Stimulated activated CD4-positive, alpha-beta T cell treated with anti-CD3 and anti-CD28 coated beads, Interleukin-15, amount 100 ng/mL, for 48 hours (primary cell): ENCODE measurements at regions not wholly inside any gene's neighbourhood (a gene's known extent, or its start where the extent isn't known, plus 50 kb on each side); places are given as distances from the start of the nearest gene placed in this dataset.
"Not testable (repeated sequence)": the region's sequence is repeated elsewhere in the genome, so short reads cannot be mapped to it uniquely, and the experiment has no call there.

ENCODE experiments used
- DNase-seq, 2 donors: peaks; one replicate each; pipeline ENCODE4 v3.0.0-alpha.2; 2020; ENCODE audit warnings: low read depth in 2 of 2

- DNase-seq = no peak
Observed at GRCh38 chr2:2484301-2484700, 153.2 kb upstream of the MYT1L start.

DNA sequence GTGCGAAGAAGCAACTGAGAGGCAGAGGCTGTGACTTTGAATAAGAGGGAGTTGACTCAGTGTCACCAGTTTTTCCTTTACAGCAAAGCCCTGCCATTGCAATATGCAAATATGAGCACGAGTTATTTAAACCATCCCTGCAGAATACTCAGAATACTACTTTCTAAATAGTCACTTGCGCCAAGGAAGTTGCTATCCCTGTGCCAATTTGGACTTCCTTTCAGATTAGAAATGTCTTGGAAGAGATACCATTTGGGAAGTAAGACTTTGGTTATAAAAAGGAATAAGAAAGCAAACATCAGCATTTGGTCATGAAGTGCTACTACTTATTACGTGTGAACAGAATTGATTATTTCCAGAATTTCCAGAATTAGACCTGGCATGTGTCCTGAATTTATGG lies 151.8 kb upstream of the MYT1L start:
- DNase-seq = no peak

DNA sequence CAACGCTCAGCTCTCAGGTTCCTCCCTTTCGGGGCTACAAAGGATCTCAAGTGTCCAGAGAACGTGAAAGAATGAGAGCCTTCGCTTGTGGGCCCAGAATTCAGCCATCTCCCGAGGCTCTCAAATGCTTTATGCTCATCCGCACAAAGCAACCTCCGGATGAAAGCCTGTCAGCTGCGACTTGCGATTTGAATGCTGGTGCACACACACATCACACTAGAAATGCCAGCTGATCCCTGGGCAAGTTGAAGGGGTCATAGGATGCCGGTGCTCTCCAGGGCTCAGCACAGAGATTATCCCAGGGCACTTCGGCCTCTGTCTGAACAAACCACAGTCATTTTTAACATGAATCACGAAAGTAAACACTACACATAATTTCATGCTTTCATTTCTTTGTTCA lies 141.8 kb upstream of the MYT1L start:
- no peak for DNase-seq

GRCh38 chr2:2472044-2472443 lies 141.0 kb upstream of the MYT1L start:
- DNase-seq = no peak

GRCh38 chr2:2466534-2466933 lies 135.5 kb upstream of the MYT1L start:
- DNase-seq = no peak

DNA sequence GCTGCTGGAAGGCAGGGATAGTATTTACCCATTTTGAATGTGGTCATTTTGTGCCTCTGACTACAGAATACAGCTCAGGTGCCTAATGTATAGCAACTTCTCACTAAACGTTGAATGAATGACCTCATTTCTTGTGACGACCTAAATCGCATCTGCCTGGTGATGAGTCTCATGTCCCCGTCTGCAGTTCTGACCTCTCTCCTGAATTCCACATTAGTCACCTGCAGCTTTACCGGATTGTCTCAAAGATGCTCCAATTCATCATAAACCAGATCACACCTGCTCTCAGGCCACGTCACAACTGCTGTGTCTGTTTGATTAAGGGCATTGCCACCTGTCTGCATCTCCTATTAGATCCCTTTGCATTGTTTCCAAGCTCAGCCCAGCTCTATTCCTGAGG lies 133.6 kb upstream of the MYT1L start:
- DNase-seq = no peak

- DNase-seq = no peak
Observed at GRCh38 chr2:2464094-2464493, 133.0 kb upstream of the MYT1L start.

DNA sequence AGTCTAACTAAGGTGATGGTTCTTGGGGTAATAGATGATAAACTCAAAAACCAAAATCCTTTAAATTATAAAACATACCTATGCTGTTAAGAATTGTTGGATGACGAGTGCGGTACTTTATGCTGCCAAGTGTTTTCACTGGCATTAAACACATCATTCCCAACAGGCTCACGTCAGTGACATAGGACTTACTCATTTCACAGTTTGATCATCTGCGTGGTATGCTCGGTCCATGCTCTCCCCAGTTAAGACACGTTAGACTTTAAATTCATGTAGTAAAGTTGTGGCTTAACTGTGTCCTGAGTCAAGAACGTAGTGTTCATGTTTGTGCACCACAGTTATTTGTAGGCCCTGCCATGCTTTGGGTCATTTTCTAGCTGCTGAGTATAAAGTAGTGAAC lies 125.6 kb upstream of the MYT1L start:
- DNase-seq = no peak

DNA sequence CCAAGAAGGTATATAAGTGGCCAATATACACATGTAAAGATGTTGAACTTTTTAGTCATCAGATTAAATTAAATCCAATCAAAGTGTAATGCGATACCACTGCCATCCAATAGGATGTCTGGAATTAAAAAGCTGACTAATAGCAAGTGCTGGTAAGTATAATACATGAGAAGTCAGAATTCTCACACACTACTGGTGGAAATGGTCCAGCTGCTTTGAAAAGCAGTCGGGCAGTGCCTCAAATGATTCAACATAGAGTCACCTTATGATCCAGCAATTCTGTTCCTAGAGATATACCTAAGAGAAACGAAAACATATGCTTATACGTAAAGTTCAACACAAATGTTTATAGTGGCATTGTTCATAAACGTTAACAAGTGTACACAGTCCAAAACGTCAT lies 124.1 kb upstream of the MYT1L start:
- no peak for DNase-seq

GRCh38 chr2:2452961-2453360 lies 121.9 kb upstream of the MYT1L start:
- no peak for DNase-seq

DNA sequence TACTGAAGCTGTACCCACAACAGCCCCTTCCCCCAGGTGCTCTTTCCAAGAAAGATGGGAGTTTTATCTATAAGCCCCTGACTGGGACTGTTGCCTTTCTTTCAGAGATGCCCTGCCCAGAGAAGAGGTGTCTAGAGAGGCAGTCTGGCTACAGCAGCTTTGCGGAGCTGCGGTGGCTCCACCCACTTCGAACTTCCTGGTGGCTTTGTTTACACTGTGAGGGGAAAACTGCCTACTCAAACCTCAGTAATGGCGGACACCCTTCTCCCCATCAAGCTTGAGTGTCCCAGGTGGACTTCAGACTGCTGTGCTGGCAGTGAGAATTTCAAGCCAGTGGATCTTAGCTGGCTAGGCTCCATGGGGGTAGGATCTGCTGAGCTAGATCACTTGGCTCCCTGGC lies 120.2 kb upstream of the MYT1L start:
- not testable (repeated sequence) for DNase-seq

DNA sequence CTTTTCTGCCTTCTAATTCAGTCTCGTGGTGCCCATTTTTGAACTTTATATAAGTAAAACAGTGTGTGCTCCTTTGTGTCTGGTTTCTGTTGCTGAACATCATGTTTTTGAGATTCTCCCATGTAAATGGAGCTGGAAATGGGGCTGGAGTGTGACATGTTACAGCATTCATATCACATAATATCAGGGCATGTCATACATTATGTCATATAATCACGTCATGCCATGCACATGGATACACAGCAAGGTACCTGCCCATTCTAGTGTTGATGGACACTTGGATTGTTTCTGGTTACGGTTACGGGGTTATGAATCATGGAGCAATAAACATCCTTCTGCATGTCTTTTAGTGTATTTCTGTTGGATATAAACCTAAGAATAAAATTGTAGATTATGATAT lies 117.1 kb upstream of the MYT1L start:
- no peak for DNase-seq

GRCh38 chr2:2422621-2423020 lies 91.5 kb upstream of the MYT1L start:
- no peak for DNase-seq

DNA sequence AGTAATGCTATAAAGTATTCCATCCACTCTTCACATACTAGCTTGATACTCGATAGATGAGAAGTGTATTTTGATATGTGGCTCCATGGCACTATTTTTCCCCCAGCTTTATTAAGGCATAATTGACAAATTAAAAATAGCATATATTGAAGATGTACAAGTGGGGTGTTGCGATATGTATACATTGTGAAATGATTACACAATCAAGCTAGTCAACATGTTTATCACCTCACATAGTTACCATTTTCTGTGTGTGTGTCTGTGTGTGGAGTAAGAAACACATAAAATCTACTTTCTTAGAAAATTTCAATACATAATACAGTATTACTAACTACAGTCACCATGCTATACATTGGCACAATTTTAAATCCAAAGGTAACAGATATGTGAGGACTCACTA lies 82.5 kb upstream of the MYT1L start:
- DNase-seq = no peak

DNA sequence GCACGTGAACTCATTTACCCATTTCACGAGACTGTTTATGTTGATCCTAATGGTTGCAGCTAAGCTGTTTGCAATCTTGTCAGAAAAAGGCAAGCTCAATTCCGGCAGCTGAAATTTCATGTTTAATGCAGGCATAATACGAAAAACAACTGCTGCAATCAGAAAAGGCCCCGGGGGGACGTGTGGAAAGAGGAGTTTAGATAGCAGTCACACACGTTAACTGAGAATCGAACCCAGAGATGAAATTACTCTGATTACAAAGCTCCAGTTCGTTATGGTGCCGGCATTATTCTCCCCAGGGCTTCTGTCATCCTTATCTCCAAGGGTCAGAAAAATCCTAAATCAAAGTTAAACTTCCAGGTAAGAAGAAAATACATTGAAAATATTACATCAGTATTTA lies 79.9 kb upstream of the MYT1L start:
- no peak for DNase-seq

GRCh38 chr2:2409481-2409880 lies 78.4 kb upstream of the MYT1L start:
- DNase-seq = no peak

DNA sequence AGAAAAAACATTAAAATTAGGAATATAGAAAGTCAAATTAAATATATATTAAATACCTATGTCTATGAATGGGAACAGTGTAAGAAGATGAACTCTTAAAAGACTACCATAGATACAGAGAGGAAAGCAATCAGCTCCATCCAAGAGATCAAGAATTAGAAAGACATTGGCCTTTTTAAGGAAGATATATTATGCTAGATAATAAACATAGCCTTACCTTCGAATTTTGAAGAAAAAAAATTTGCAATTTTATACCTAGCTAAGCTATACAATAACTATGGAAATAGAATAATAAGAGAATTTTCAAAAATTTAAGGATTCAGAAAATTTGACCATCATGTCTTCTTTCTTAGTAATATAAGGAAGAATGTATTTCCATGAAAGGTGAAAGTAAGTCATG lies 74.7 kb upstream of the MYT1L start:
- DNase-seq = no peak

DNA sequence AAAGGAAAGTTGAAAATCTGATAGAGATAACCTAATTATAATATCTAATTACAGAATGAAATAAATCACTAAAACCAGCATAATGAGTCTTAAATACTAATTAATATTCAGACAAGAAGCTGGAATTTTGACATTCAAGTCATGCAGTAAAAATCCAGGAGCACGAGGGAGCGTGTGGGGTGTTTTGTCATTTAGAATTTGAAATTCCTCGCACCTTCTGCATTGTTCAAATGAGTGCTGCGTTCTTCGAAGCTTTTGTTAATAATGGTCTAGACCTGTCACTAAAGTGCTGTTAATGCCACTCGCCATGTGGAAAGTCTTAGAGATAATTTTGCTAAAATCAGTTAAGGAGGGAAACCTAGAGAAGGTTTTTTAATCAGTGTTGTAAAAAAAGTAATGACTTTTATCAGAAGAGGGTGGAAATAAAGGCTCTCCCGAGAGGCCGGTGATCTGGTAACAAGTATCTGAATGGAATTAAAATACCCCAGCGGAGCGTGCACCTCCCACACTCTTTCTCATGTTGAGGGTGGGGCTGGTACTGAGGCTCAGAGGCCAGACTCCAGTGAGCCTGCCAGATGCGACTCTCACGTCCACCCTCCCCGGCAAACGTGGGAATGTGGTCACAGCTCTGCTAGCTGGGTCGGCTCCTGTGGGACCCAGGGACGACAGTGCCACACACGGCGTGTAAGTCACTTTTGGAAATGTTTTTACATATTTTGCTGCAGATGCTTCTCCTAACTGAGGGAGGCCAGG lies 69.4 kb upstream of the MYT1L start:
- DNase-seq = no peak

DNA sequence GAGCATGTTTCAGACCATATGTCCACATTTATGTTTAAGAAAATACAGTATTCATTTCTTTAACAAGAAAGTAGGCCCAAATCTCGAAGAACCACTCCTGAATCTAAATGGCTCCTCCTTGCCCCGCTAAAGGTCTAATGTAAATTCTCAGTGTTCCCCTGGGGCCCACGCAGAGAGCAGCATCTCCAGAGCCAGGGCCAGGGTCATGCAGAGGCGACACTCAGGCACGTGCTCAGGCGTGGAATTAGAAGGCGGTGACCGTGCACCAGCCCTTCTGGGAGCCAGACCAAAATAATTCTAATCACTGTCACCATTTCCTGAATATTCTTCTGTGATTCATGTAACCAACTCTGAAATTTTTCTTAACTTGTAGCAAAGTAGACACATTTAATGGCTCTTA lies 68.3 kb upstream of the MYT1L start:
- no peak for DNase-seq

- DNase-seq = no peak
Observed at GRCh38 chr2:2392332-2392731, 61.3 kb upstream of the MYT1L start.

GRCh38 chr2:2389215-2389614 lies 58.1 kb upstream of the MYT1L start:
- no peak for DNase-seq
